ENCODE measurements at regions not wholly inside any gene's neighbourhood (a gene's known extent, or its start where the extent isn't known, plus 50 kb on each side); places are given as distances from the start of the nearest gene placed in this dataset.

GRCh38 chr18:25435149-25435782 is 83.3 kb upstream of the ZNF521 start:
- TF ChIP-seq CTCF (IDR thresholded peaks at IDR 0.05) = no peak
- Mint-ChIP-seq H3K9me3 (no peaks in the 10 kb centered on the region; the same call in 1 of the 2 replicates), H3K27ac (no peak overlapping the region), H3K36me3 (ENCODE audit: low read depth) (no peaks in the 10 kb centered on the region), H3K4me3 (no peak overlapping the region), H3K4me1 (ENCODE audit: low read depth) (no peaks in the 10 kb centered on the region), H3K27me3 (ENCODE audit: insufficient read depth) (no peaks in the 10 kb centered on the region)
- DNase-seq = no peak

- H3K4me3 Mint-ChIP-seq = no peak overlapping the region
- DNase-seq = no peak
- TF ChIP-seq CTCF (IDR thresholded peaks at IDR 0.05) = no peak
- H3K27ac Mint-ChIP-seq = no peak overlapping the region
- no peaks in the 10 kb centered on the region for H3K27me3 Mint-ChIP-seq (ENCODE audit: insufficient read depth)
- no peaks in the 10 kb centered on the region; the same call in 1 of the 2 replicates for H3K9me3 Mint-ChIP-seq
- no peaks in the 10 kb centered on the region for H3K4me1 Mint-ChIP-seq (ENCODE audit: low read depth)
- no peaks in the 10 kb centered on the region for H3K36me3 Mint-ChIP-seq (ENCODE audit: low read depth)
Observed at GRCh38 chr18:25434745-25435144, 82.8 kb upstream of the ZNF521 start.

- DNase-seq = no peak
- H3K4me1 Mint-ChIP-seq (ENCODE audit: low read depth) = no peaks in the 10 kb centered on the region
- no peaks in the 10 kb centered on the region for H3K36me3 Mint-ChIP-seq (ENCODE audit: low read depth)
- H3K4me3 Mint-ChIP-seq = no peak overlapping the region
- no peaks in the 10 kb centered on the region; the same call in 1 of the 2 replicates for H3K9me3 Mint-ChIP-seq
- H3K27ac Mint-ChIP-seq = no peak overlapping the region
- H3K27me3 Mint-ChIP-seq (ENCODE audit: insufficient read depth) = no peaks in the 10 kb centered on the region
- TF ChIP-seq CTCF (IDR thresholded peaks at IDR 0.05) = no peak
Observed at GRCh38 chr18:25433590-25433989, 81.6 kb upstream of the ZNF521 start.

GRCh38 chr18:25425024-25425423 is 73.1 kb upstream of the ZNF521 start:
- no peaks in the 10 kb centered on the region for H3K36me3 Mint-ChIP-seq (ENCODE audit: low read depth)
- H3K27me3 Mint-ChIP-seq (ENCODE audit: insufficient read depth) = peaks cover 7% of the 10 kb centered on the region
- DNase-seq = no peak
- H3K4me3 Mint-ChIP-seq = no peak overlapping the region
- H3K9me3 Mint-ChIP-seq = peaks cover 4% of the 10 kb centered on the region; the same call in 1 of the 2 replicates
- H3K4me1 Mint-ChIP-seq (ENCODE audit: low read depth) = no peaks in the 10 kb centered on the region
- no peak overlapping the region for H3K27ac Mint-ChIP-seq
- TF ChIP-seq CTCF (IDR thresholded peaks at IDR 0.05) = no peak

- no peak for DNase-seq
- no peaks in the 10 kb centered on the region for H3K4me1 Mint-ChIP-seq (ENCODE audit: low read depth)
- H3K9me3 Mint-ChIP-seq = peaks cover 4% of the 10 kb centered on the region; the same call in 1 of the 2 replicates
- TF ChIP-seq CTCF (IDR thresholded peaks at IDR 0.05) = no peak
- H3K27me3 Mint-ChIP-seq (ENCODE audit: insufficient read depth) = peaks cover 9% of the 10 kb centered on the region
- H3K4me3 Mint-ChIP-seq = no peak overlapping the region
- H3K27ac Mint-ChIP-seq = no peak overlapping the region
- no peaks in the 10 kb centered on the region for H3K36me3 Mint-ChIP-seq (ENCODE audit: low read depth)
Observed at GRCh38 chr18:25423760-25424159, 71.8 kb upstream of the ZNF521 start.
